ENCODE measurements at regions not wholly inside any gene's neighbourhood (a gene's known extent, or its start where the extent isn't known, plus 50 kb on each side); places are given as distances from the start of the nearest gene placed in this dataset.

DNA sequence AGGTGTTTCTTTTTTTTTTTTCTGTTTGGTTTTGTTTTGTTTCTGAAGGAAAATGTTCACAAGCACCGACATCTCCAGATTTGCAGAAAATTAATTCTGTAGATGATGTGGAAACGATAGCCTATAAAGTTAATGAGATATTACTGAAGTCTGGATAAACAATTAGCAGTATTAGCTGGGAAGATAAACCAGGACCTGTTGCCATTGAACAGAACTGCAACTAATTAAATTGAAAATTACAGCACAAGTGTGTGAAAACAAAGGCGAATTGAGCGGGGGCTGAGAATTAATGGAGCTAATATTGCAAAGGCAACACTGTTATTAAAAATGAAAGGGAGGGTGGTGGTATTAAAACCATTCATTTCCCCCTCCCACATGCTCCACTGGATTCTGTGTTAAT is 107.5 kb upstream of the AJAP1 start:
- TF ChIP-seq, protein P1, sequence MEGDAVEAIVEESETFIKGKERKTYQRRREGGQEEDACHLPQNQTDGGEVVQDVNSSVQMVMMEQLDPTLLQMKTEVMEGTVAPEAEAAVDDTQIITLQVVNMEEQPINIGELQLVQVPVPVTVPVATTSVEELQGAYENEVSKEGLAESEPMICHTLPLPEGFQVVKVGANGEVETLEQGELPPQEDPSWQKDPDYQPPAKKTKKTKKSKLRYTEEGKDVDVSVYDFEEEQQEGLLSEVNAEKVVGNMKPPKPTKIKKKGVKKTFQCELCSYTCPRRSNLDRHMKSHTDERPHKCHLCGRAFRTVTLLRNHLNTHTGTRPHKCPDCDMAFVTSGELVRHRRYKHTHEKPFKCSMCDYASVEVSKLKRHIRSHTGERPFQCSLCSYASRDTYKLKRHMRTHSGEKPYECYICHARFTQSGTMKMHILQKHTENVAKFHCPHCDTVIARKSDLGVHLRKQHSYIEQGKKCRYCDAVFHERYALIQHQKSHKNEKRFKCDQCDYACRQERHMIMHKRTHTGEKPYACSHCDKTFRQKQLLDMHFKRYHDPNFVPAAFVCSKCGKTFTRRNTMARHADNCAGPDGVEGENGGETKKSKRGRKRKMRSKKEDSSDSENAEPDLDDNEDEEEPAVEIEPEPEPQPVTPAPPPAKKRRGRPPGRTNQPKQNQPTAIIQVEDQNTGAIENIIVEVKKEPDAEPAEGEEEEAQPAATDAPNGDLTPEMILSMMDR (IDR thresholded peaks at IDR 0.05): no peak
- no peak for TF ChIP-seq POLR2A (IDR thresholded peaks at IDR 0.05)
